Transverse colon (tissue), 4 donors: ENCODE measurements at regions not wholly inside any gene's neighbourhood (a gene's known extent, or its start where the extent isn't known, plus 50 kb on each side); places are given as distances from the start of the nearest gene placed in this dataset.

Experiments
- EP300 ChIP-seq: sonication (generic); formaldehyde crosslinking; IDR thresholded peaks from one replicate; pipeline ENCODE4 v1.6.1; 2017; ENCODE audit warnings: antibody characterized with exemption, low read depth
- POLR2AphosphoS5 ChIP-seq, 3 donors: sonication (generic); formaldehyde crosslinking; IDR thresholded peaks; one replicate each; pipeline ENCODE4 v1.6.1; 2016; ENCODE audit warnings: antibody characterized with exemption in 3 of 3
- TF ChIP-seq, protein P1 (sequence below), 5 experiments: fragments of 200-600 bp in 3 of 5; fragments of 450-650 bp in 2 of 5; sonication (generic) in 3 of 5; IDR thresholded peaks; 1 replicate in 2 of 5; 2 replicates in 3 of 5; pipeline ENCODE4 v1.5.1; 2016 to 2017; ENCODE audit warnings: antibody characterized with exemption in 5 of 5, inconsistent platforms in 3 of 5, mild to moderate bottlenecking in 2 of 5, moderate library complexity in 1 of 5

DNA sequence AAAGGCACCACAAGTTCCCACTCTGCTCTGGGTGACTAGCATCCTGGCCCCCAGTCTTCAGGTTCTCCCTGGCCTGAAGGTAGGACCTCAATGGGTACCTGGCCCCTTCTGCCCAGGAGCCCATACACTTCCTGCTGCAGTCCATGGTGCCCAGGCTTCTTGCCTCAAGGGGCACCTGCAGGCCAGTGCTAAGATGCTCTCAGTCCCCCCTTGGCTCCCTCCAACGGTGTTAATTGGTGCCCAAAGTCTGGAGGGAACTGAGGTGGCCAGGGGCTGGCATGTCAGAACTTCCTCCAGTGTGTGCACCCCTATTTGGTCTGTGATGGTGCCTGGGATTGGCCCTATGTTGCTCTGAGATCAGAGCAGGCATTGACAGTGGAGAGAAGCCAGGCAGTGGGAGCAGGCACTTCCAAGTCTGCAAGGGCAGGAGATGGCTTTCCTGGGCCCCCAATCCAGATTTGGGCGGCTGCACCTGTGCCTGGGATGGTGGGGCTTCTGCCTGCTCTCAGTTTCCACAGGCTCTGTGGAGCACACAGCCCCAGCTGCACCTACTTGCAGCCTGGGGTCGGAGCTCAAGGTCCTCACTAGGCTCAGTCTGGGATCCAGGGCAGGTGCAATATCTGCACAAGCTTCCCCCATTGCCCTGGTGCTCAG lies 301.6 kb downstream of the FAM47B start:
- no peak for TF ChIP-seq EP300
- TF ChIP-seq, protein P1, sequence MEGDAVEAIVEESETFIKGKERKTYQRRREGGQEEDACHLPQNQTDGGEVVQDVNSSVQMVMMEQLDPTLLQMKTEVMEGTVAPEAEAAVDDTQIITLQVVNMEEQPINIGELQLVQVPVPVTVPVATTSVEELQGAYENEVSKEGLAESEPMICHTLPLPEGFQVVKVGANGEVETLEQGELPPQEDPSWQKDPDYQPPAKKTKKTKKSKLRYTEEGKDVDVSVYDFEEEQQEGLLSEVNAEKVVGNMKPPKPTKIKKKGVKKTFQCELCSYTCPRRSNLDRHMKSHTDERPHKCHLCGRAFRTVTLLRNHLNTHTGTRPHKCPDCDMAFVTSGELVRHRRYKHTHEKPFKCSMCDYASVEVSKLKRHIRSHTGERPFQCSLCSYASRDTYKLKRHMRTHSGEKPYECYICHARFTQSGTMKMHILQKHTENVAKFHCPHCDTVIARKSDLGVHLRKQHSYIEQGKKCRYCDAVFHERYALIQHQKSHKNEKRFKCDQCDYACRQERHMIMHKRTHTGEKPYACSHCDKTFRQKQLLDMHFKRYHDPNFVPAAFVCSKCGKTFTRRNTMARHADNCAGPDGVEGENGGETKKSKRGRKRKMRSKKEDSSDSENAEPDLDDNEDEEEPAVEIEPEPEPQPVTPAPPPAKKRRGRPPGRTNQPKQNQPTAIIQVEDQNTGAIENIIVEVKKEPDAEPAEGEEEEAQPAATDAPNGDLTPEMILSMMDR (IDR thresholded peaks at IDR 0.05), result no peak
- no peak for TF ChIP-seq POLR2AphosphoS5 (IDR thresholded peaks at IDR 0.05)
